CD1c-positive myeloid dendritic cell (primary cell): ENCODE measurements at regions not wholly inside any gene's neighbourhood (a gene's known extent, or its start where the extent isn't known, plus 50 kb on each side); places are given as distances from the start of the nearest gene placed in this dataset.
"Not testable (repeated sequence)": the region's sequence is repeated elsewhere in the genome, so short reads cannot be mapped to it uniquely, and the experiment has no call there.

Experiments used
- DNase-seq: peaks from one replicate; pipeline ENCODE4 v3.0.0-alpha.2; 2016; ENCODE audit errors: extremely low spot score

GRCh38 chr21:14826630-14827029 is 238.2 kb downstream of the NRIP1 start:
- DNase-seq: no peak

DNA sequence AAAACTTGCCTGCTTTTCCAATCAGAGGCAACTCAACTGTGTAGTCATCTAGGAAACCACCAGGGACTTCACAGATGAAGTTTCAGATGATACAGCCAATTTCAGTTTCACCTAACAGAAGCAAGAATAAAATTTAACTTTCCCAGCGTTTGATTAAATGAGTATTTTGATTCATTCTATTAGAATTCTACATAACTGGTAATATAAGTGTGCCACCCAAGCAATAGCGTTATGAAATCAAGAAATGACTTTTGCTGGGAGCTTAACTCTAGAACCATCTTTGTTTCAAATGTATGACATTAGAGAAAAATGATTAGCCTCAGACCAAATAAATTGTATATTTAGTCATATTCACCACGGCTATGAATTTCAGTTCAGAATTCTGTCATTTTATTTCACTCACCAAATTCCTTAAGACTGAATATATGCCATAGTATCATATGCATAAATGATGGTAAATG is 239.3 kb downstream of the NRIP1 start:
- no peak for DNase-seq

DNA sequence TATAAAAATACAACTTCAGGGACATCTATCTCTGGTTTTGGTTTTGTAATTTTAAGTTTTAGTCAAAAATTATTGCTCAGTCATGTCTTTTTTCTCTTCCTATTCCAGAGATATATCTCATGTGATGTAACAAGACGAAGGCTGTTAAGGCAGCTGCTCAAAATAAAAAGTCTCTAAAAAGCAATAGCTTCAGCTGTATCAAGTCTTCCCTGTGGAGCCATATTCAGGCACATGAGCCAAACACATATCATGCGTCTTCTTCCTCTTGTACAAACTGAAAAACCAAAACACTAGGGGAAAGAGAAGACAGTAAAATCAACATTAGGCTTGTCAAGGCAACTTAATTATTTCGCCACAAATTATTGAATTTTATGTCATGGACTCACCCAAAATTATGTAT is 240.7 kb downstream of the NRIP1 start:
- no peak for DNase-seq

- DNase-seq: no peak
Observed at GRCh38 chr21:14817311-14817710, 247.5 kb downstream of the NRIP1 start.

GRCh38 chr21:14814991-14815390 is 249.8 kb downstream of the NRIP1 start:
- DNase-seq: no peak

- DNase-seq: no peak
Observed at GRCh38 chr21:14814282-14814681, 250.5 kb downstream of the NRIP1 start.

GRCh38 chr21:14804170-14804569 is 258.1 kb upstream of the SAMSN1 start:
- DNase-seq: not testable (repeated sequence)

DNA sequence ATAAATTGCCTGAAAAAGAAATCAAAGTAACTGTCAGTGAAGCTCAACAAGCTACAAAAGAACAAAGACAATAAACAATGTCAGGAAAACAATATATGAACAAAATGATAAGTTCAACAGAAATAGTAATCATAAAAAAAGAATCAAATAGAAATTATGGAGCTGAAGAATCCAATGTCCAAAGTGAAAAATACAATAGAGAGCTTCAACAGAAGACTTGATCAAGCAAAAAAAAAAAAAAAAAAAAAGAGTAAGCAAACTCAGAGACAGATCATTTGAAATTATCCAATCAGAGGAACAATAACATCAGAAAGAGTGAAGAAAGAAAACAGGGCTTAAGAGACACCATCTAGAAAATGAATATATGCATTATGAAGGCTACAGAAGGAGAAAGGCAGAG is 251.4 kb upstream of the SAMSN1 start:
- no peak for DNase-seq

GRCh38 chr21:14787312-14787711 is 241.2 kb upstream of the SAMSN1 start:
- no peak for DNase-seq

GRCh38 chr21:14785679-14786078 is 239.6 kb upstream of the SAMSN1 start:
- DNase-seq: no peak

GRCh38 chr21:14773777-14774345 is 227.7 kb upstream of the SAMSN1 start:
- DNase-seq: peak; percentile 67

- no peak for DNase-seq
Observed at GRCh38 chr21:14771593-14771992, 225.5 kb upstream of the SAMSN1 start.

DNA sequence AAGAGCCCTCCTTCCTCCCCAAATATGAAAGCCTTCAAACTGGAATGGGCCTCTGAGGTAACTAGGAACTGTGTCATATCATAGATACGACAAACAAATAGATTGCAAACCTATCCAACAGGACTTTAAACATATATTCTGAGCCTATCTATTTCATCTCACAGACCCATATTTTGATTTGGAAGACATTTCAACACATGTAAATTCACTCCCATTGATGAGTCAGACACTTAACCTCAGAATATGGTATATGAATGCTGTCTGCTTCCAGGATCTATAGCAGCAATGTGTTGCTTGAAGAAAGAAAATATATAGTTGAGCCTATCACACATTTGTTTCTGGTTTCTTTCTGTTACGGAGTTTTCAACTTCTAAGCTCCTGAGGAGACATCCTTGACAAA is 221.9 kb upstream of the SAMSN1 start:
- DNase-seq: no peak

GRCh38 chr21:14767192-14767852 is 221.2 kb upstream of the SAMSN1 start:
- DNase-seq: no peak

GRCh38 chr21:14766241-14766640 is 220.1 kb upstream of the SAMSN1 start:
- no peak for DNase-seq

GRCh38 chr21:14763695-14764064 is 217.6 kb upstream of the SAMSN1 start:
- DNase-seq: no peak

- DNase-seq: peak; percentile 73
Observed at GRCh38 chr21:14762734-14763694, 216.9 kb upstream of the SAMSN1 start.

GRCh38 chr21:14762327-14762726 is 216.2 kb upstream of the SAMSN1 start:
- no peak for DNase-seq

GRCh38 chr21:14759285-14759684 is 213.2 kb upstream of the SAMSN1 start:
- DNase-seq: no peak

- DNase-seq: no peak
Observed at GRCh38 chr21:14758849-14759248, 212.7 kb upstream of the SAMSN1 start.

DNA sequence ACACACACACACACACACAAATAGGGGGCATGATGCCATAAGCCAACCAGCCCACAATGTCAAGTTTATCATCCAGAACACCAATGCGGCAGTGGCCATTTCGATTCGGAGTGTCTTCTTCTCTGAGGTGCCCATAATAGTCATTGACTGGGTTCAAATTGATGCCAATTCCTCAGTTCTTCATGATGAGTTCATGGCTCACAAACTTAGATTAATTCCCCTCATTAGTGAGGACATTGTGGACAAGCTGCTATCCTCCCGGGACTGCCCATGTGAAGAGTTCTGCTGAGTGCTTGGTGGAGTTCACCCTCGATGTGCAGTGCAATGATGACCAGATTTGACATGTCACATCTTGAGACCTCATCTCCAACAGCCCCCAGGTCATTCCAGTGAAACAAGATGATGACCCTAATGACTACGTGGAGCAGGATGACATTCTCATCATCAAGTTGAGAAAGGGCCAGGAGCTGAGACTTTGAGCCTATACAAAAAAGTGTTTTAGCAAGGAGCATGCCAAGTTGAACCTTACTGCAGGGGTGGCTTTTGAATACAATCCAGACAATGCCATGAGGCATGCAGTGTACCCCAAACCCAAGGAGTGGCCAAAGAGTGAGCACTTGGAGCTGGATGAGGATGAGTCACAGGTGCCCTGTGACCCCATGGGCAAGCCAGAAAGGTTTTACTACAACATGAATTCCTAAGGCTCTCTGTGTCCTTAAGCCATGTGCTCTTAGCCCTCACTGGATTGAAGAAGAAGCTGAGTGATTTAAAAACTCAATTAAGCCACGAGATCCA is 211.6 kb upstream of the SAMSN1 start:
- no peak for DNase-seq

GRCh38 chr21:14755086-14755485 is 209.0 kb upstream of the SAMSN1 start:
- DNase-seq: no peak
